ENCODE measurements at regions not wholly inside any gene's neighbourhood (a gene's known extent, or its start where the extent isn't known, plus 50 kb on each side); places are given as distances from the start of the nearest gene placed in this dataset.

DNA sequence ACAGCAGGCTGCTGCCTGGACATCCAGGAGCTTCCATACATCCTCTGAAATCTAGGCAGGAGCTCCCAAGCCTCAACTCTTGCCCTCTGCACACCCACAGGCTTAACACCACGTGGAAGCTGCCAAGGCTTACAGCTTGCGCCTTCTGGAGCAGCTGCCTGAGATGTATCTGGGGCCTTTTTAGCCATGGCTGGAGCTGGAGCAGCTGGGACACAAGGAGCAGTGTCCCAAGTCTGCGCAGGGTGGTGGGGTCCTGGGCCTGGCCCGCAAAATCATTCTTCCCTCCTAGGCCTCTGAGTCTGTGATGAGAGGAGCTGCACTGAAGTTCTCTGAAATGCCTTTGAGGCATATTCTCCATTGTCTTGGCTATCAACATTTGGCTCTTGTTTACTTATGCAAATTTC, 255.0 kb downstream of the DLL1 start:
- Histone ChIP-seq H3K9me3 (ENCODE audit: insufficient read depth, low read length, severe bottlenecking) (peaks cover 16% of the 10 kb centered on the region), H4K20me1 (ENCODE audit: insufficient read depth, low read length) (no peaks in the 10 kb centered on the region), H3K27me3 (ENCODE audit: insufficient read depth, low read length, poor library complexity) (no peaks in the 10 kb centered on the region), H3K4me3 (ENCODE audit: low read depth in 1 of 2, low read length in 2 of 2) (no peak overlapping the region), H3K4me1 (ENCODE audit: insufficient read depth, low read length) (no peaks in the 10 kb centered on the region), H3K36me3 (ENCODE audit: insufficient read depth, low read length) (no peaks in the 10 kb centered on the region), H2AFZ (ENCODE audit: low read depth, low read length) (no peak overlapping the region), H3K9ac (ENCODE audit: low read depth, low read length) (no peak overlapping the region), H3K4me2 (ENCODE audit: insufficient read depth, low read length) (no peak overlapping the region), H3K79me2 (ENCODE audit: insufficient read depth, low read length) (no peaks in the 10 kb centered on the region), H3K27ac (ENCODE audit: low read length) (no peak overlapping the region)
- DNase-seq: no peak
- no peak for ATAC-seq (ENCODE audit: insufficient read depth, low read depth)
- no peak for TF ChIP-seq EZH2 (IDR thresholded peaks at IDR 0.05; ENCODE audit: borderline replicate concordance, low read depth, low read length, severe bottlenecking)
- TF ChIP-seq, protein P1, sequence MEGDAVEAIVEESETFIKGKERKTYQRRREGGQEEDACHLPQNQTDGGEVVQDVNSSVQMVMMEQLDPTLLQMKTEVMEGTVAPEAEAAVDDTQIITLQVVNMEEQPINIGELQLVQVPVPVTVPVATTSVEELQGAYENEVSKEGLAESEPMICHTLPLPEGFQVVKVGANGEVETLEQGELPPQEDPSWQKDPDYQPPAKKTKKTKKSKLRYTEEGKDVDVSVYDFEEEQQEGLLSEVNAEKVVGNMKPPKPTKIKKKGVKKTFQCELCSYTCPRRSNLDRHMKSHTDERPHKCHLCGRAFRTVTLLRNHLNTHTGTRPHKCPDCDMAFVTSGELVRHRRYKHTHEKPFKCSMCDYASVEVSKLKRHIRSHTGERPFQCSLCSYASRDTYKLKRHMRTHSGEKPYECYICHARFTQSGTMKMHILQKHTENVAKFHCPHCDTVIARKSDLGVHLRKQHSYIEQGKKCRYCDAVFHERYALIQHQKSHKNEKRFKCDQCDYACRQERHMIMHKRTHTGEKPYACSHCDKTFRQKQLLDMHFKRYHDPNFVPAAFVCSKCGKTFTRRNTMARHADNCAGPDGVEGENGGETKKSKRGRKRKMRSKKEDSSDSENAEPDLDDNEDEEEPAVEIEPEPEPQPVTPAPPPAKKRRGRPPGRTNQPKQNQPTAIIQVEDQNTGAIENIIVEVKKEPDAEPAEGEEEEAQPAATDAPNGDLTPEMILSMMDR (IDR thresholded peaks at IDR 0.05; ENCODE audit: borderline replicate concordance, extremely low read depth, low read length, poor library complexity, severe bottlenecking): no peak

DNA sequence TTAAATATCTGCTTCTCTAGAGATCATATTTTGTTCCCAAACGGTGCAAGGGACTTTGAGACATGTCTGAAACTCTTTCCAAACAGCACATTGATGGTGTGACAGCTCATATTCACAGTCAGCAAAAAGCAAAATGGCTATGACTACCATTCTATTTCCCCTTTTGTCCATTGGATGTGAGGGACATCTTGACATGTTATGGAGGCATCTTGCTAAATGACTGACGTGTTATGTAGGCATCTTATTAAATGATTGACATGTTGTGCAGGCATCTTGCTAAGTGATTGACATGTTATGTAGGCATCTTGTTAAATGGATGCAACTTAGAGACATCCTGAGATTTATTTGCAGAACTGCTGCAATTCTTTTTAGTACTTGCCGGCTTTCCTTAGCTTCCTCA, 255.8 kb downstream of the DLL1 start:
- no peak overlapping the region for H3K4me2 ChIP-seq (ENCODE audit: insufficient read depth, low read length)
- H3K36me3 ChIP-seq (ENCODE audit: insufficient read depth, low read length): no peaks in the 10 kb centered on the region
- H2AFZ ChIP-seq (ENCODE audit: low read depth, low read length): no peak overlapping the region
- H3K4me1 ChIP-seq (ENCODE audit: insufficient read depth, low read length): no peaks in the 10 kb centered on the region
- TF ChIP-seq, protein P1 (IDR thresholded peaks at IDR 0.05; ENCODE audit: borderline replicate concordance, extremely low read depth, low read length, poor library complexity, severe bottlenecking): no peak
- no peak for TF ChIP-seq EZH2 (IDR thresholded peaks at IDR 0.05; ENCODE audit: borderline replicate concordance, low read depth, low read length, severe bottlenecking)
- peaks cover 16% of the 10 kb centered on the region for H3K9me3 ChIP-seq (ENCODE audit: insufficient read depth, low read length, severe bottlenecking)
- no peak overlapping the region for H3K27ac ChIP-seq (ENCODE audit: low read length)
- H3K9ac ChIP-seq (ENCODE audit: low read depth, low read length): no peak overlapping the region
- H3K27me3 ChIP-seq (ENCODE audit: insufficient read depth, low read length, poor library complexity): no peaks in the 10 kb centered on the region
- no peaks in the 10 kb centered on the region for H4K20me1 ChIP-seq (ENCODE audit: insufficient read depth, low read length)
- H3K4me3 ChIP-seq (ENCODE audit: low read depth in 1 of 2, low read length in 2 of 2): no peak overlapping the region
- DNase-seq: no peak
- H3K79me2 ChIP-seq (ENCODE audit: insufficient read depth, low read length): no peaks in the 10 kb centered on the region
- no peak for ATAC-seq (ENCODE audit: insufficient read depth, low read depth)

DNA sequence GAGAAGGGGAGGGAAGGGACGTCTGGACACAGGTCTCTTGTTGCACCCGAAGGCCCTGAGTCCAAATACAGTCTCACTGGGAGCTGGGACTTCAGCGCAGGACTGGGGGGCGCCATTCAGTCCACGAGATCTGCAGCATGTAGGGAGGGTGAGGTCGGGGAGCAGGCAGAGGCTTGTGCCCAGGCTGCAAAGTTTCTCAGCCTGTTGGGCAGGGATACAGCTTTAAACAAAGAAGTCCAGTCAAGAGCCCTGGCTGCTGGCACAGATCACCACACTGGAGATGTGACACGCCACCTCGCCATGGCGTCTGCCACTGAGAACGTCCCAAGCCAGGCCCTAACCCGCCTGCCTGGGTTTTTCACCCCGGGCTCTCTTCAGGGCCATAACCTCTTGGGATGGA, 256.6 kb downstream of the DLL1 start:
- TF ChIP-seq EZH2 (IDR thresholded peaks at IDR 0.05; ENCODE audit: borderline replicate concordance, low read depth, low read length, severe bottlenecking): no peak
- no peak overlapping the region for H3K27ac ChIP-seq (ENCODE audit: low read length)
- H2AFZ ChIP-seq (ENCODE audit: low read depth, low read length): no peak overlapping the region
- DNase-seq: no peak
- no peak for ATAC-seq (ENCODE audit: insufficient read depth, low read depth)
- no peak overlapping the region for H3K9ac ChIP-seq (ENCODE audit: low read depth, low read length)
- H3K4me2 ChIP-seq (ENCODE audit: insufficient read depth, low read length): no peak overlapping the region
- no peaks in the 10 kb centered on the region for H3K36me3 ChIP-seq (ENCODE audit: insufficient read depth, low read length)
- no peaks in the 10 kb centered on the region for H3K4me1 ChIP-seq (ENCODE audit: insufficient read depth, low read length)
- H4K20me1 ChIP-seq (ENCODE audit: insufficient read depth, low read length): no peaks in the 10 kb centered on the region
- H3K9me3 ChIP-seq (ENCODE audit: insufficient read depth, low read length, severe bottlenecking): peaks cover 16% of the 10 kb centered on the region
- H3K79me2 ChIP-seq (ENCODE audit: insufficient read depth, low read length): no peaks in the 10 kb centered on the region
- H3K27me3 ChIP-seq (ENCODE audit: insufficient read depth, low read length, poor library complexity): no peaks in the 10 kb centered on the region
- no peak overlapping the region for H3K4me3 ChIP-seq (ENCODE audit: low read depth in 1 of 2, low read length in 2 of 2)

DNA sequence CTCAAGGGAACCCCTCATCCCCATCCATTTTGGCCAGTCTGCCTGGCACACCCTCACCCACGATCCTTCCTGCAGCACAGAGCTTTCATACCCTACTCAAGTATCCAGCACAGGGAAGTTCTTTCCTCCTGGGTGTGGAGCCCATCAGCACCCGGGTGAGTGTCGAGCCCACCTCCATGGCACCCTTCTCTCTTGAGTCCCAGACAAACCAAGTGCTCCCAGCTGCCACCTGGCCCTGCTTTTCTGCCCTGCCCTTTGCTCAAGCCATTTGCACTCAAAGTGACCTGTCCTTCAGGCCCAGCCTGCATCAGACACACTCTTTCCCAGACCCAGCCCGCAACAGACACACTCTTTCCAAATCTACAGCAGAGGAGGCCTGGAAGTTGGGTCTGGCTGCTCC, 257.2 kb downstream of the DLL1 start:
- Histone ChIP-seq H3K27me3 (ENCODE audit: insufficient read depth, low read length, poor library complexity) (no peaks in the 10 kb centered on the region), H3K4me2 (ENCODE audit: insufficient read depth, low read length) (no peak overlapping the region), H4K20me1 (ENCODE audit: insufficient read depth, low read length) (no peaks in the 10 kb centered on the region), H3K4me1 (ENCODE audit: insufficient read depth, low read length) (no peaks in the 10 kb centered on the region), H3K36me3 (ENCODE audit: insufficient read depth, low read length) (no peaks in the 10 kb centered on the region), H3K9me3 (ENCODE audit: insufficient read depth, low read length, severe bottlenecking) (peaks cover 16% of the 10 kb centered on the region), H3K9ac (ENCODE audit: low read depth, low read length) (no peak overlapping the region), H3K4me3 (ENCODE audit: low read depth in 1 of 2, low read length in 2 of 2) (no peak overlapping the region), H3K79me2 (ENCODE audit: insufficient read depth, low read length) (no peaks in the 10 kb centered on the region), H3K27ac (ENCODE audit: low read length) (no peak overlapping the region), H2AFZ (ENCODE audit: low read depth, low read length) (no peak overlapping the region)
- DNase-seq: no peak
- TF ChIP-seq EZH2 (IDR thresholded peaks at IDR 0.05; ENCODE audit: borderline replicate concordance, low read depth, low read length, severe bottlenecking): no peak
- TF ChIP-seq, protein P1 (IDR thresholded peaks at IDR 0.05; ENCODE audit: borderline replicate concordance, extremely low read depth, low read length, poor library complexity, severe bottlenecking): no peak
- no peak for ATAC-seq (ENCODE audit: insufficient read depth, low read depth)

Measured in DND-41 (cell line).